ENCODE measurements at regions not wholly inside any gene's neighbourhood (a gene's known extent, or its start where the extent isn't known, plus 50 kb on each side); places are given as distances from the start of the nearest gene placed in this dataset.

GRCh38 chr9:15086156-15086763 lies 176.0 kb upstream of the FREM1 start (continued):
- TF ChIP-seq ZNF511 (CRISPR knock-in tag; IDR thresholded peaks at IDR 0.05) (no peak), NRF1 (conservative IDR thresholded peaks at IDR 0.05 in 1 of 2, IDR thresholded peaks at IDR 0.05 in 1 of 2) (no peak), GABPB2 (CRISPR knock-in tag; conservative IDR thresholded peaks at IDR 0.05) (no peak)
- TF ChIP-seq, protein P1, sequence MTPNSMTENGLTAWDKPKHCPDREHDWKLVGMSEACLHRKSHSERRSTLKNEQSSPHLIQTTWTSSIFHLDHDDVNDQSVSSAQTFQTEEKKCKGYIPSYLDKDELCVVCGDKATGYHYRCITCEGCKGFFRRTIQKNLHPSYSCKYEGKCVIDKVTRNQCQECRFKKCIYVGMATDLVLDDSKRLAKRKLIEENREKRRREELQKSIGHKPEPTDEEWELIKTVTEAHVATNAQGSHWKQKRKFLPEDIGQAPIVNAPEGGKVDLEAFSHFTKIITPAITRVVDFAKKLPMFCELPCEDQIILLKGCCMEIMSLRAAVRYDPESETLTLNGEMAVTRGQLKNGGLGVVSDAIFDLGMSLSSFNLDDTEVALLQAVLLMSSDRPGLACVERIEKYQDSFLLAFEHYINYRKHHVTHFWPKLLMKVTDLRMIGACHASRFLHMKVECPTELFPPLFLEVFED (CRISPR knock-in tag; conservative IDR thresholded peaks at IDR 0.05): no peak
- TF ChIP-seq, protein P2, sequence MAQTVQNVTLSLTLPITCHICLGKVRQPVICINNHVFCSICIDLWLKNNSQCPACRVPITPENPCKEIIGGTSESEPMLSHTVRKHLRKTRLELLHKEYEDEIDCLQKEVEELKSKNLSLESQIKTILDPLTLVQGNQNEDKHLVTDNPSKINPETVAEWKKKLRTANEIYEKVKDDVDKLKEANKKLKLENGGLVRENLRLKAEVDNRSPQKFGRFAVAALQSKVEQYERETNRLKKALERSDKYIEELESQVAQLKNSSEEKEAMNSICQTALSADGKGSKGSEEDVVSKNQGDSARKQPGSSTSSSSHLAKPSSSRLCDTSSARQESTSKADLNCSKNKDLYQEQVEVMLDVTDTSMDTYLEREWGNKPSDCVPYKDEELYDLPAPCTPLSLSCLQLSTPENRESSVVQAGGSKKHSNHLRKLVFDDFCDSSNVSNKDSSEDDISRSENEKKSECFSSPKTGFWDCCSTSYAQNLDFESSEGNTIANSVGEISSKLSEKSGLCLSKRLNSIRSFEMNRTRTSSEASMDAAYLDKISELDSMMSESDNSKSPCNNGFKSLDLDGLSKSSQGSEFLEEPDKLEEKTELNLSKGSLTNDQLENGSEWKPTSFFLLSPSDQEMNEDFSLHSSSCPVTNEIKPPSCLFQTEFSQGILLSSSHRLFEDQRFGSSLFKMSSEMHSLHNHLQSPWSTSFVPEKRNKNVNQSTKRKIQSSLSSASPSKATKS (CRISPR knock-in tag; IDR thresholded peaks at IDR 0.05): no peak

Measured in K562 (cell line).